ENCODE measurements at regions not wholly inside any gene's neighbourhood (a gene's known extent, or its start where the extent isn't known, plus 50 kb on each side); places are given as distances from the start of the nearest gene placed in this dataset.
"Not testable (repeated sequence)": the region's sequence is repeated elsewhere in the genome, so short reads cannot be mapped to it uniquely, and the experiment has no call there.

DNA sequence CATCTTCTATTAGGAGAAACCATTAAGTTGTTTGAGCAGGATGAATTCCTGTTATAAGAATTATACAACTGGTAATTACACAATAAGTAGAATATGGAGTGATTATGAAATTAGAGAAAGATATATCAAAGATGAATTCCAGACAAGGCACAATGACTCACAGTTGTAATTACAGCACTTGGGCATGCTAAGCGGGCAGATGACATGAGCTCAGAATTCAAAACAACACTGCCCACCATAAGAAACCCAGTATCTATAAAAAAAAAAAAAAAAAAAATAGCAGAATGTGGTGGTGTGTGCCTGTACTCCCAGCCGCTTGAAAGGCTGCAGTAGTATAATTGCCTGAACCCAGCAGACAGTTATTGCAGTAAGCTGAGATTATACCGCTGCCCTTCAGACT is 67.4 kb downstream of the CDY2A start:
- POLR2A ChIA-PET; H3K27ac ChIP-seq (ENCODE audit: extremely low read length, insufficient read depth, low read length); DNase-seq (ENCODE audit: low spot score); H3K4me3 ChIP-seq (replicated peaks in 1 of 3; ENCODE audit: insufficient read depth in 1 of 3, low read depth in 2 of 3, low read length in 3 of 3); H2AFZ ChIP-seq (ENCODE audit: low read length); in situ Hi-C loops (cut with HindIII; ENCODE audit: extremely low pct_ligation_motif_present, low pct_unique_long_range_greater_than_20kb); H3K79me2 ChIP-seq (ENCODE audit: insufficient read depth, low read length); H3K27me3 ChIP-seq (ENCODE audit: control insufficient read depth in 1 of 2, insufficient read depth in 2 of 2, low read length in 2 of 2); H3K36me3 ChIP-seq (replicated peaks in 1 of 2; ENCODE audit: control insufficient read depth in 1 of 2, insufficient read depth in 2 of 2, low read length in 2 of 2); H4K20me1 ChIP-seq (ENCODE audit: insufficient read depth, low read length); H3K9me3 ChIP-seq (ENCODE audit: low read length); CTCF ChIA-PET (ENCODE audit: low intra/inter-chr PET ratio, low total read pairs); H3K4me2 ChIP-seq (ENCODE audit: low read depth, low read length); H3K4me1 ChIP-seq (ENCODE audit: insufficient read depth, low read length); ATAC-seq; intact Hi-C loops (cut with micrococcal nuclease; ENCODE audit: unreplicated experiment); H3K9ac ChIP-seq (ENCODE audit: insufficient read depth, low read depth, low read length); BruUV-seq (replicated peaks); FAIRE-seq: not testable (repeated sequence)
- no CpG with 5 or more reads among the region's 3 CpGs for WGBS (ENCODE audit: low lambda C conversion rate)

- H3K27me3 ChIP-seq (ENCODE audit: control insufficient read depth in 1 of 2, insufficient read depth in 2 of 2, low read length in 2 of 2); H3K4me1 ChIP-seq (ENCODE audit: insufficient read depth, low read length); CTCF ChIA-PET (ENCODE audit: low intra/inter-chr PET ratio, low total read pairs); H3K27ac ChIP-seq (ENCODE audit: extremely low read length, insufficient read depth, low read length); H3K9ac ChIP-seq (ENCODE audit: insufficient read depth, low read depth, low read length); BruUV-seq (replicated peaks); H4K20me1 ChIP-seq (ENCODE audit: insufficient read depth, low read length); intact Hi-C loops (cut with micrococcal nuclease; ENCODE audit: unreplicated experiment); H3K4me2 ChIP-seq (ENCODE audit: low read depth, low read length); in situ Hi-C loops (cut with HindIII; ENCODE audit: extremely low pct_ligation_motif_present, low pct_unique_long_range_greater_than_20kb); DNase-seq (ENCODE audit: low spot score); POLR2A ChIA-PET; H3K36me3 ChIP-seq (replicated peaks in 1 of 2; ENCODE audit: control insufficient read depth in 1 of 2, insufficient read depth in 2 of 2, low read length in 2 of 2); H3K4me3 ChIP-seq (replicated peaks in 1 of 3; ENCODE audit: insufficient read depth in 1 of 3, low read depth in 2 of 3, low read length in 3 of 3); H3K9me3 ChIP-seq (ENCODE audit: low read length); H3K79me2 ChIP-seq (ENCODE audit: insufficient read depth, low read length); ATAC-seq; H2AFZ ChIP-seq (ENCODE audit: low read length): not testable (repeated sequence)
- peak; percentile 44 for FAIRE-seq
- WGBS (ENCODE audit: low lambda C conversion rate): no CpG with 5 or more reads among the region's 2 CpGs
Observed at GRCh38 chrY:18105691-18106090, 80.1 kb downstream of the CDY2A start.

- POLR2A ChIA-PET; H3K27ac ChIP-seq (ENCODE audit: extremely low read length, insufficient read depth, low read length); H2AFZ ChIP-seq (ENCODE audit: low read length); H4K20me1 ChIP-seq (ENCODE audit: insufficient read depth, low read length); H3K4me2 ChIP-seq (ENCODE audit: low read depth, low read length); in situ Hi-C loops (cut with HindIII; ENCODE audit: extremely low pct_ligation_motif_present, low pct_unique_long_range_greater_than_20kb); H3K9me3 ChIP-seq (ENCODE audit: low read length); DNase-seq (ENCODE audit: low spot score); ATAC-seq; H3K27me3 ChIP-seq (ENCODE audit: control insufficient read depth in 1 of 2, insufficient read depth in 2 of 2, low read length in 2 of 2); FAIRE-seq; BruUV-seq (replicated peaks); H3K4me1 ChIP-seq (ENCODE audit: insufficient read depth, low read length); intact Hi-C loops (cut with micrococcal nuclease; ENCODE audit: unreplicated experiment); H3K9ac ChIP-seq (ENCODE audit: insufficient read depth, low read depth, low read length); H3K36me3 ChIP-seq (replicated peaks in 1 of 2; ENCODE audit: control insufficient read depth in 1 of 2, insufficient read depth in 2 of 2, low read length in 2 of 2); H3K79me2 ChIP-seq (ENCODE audit: insufficient read depth, low read length); H3K4me3 ChIP-seq (replicated peaks in 1 of 3; ENCODE audit: insufficient read depth in 1 of 3, low read depth in 2 of 3, low read length in 3 of 3); CTCF ChIA-PET (ENCODE audit: low intra/inter-chr PET ratio, low total read pairs): not testable (repeated sequence)
- WGBS (ENCODE audit: low lambda C conversion rate): no CpG with 5 or more reads among the region's 2 CpGs
Observed at GRCh38 chrY:18118388-18118787, 92.8 kb downstream of the CDY2A start.

DNA sequence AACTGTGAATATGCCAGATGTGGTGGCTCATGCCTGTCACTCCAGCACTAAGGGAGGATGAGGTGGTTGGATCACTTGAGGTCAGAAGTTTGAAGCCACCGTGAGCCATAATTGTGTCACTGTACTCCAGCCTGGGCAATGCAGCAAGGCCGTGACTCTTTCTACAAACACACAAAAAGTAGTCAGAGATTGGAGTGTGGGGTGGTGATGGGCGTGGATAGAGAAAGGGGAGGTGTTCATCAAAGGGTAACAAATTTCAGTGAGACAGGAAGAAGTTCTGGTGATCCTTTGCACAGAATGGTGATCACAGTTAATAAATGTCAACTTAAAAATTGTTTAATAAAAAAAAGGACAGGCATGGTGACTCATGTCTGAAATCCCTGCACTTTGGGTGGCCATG is 112.1 kb downstream of the CDY2A start:
- H3K4me2 ChIP-seq (ENCODE audit: low read depth, low read length); FAIRE-seq; H3K79me2 ChIP-seq (ENCODE audit: insufficient read depth, low read length); H3K27ac ChIP-seq (ENCODE audit: extremely low read length, insufficient read depth, low read length); BruUV-seq (replicated peaks); H3K4me3 ChIP-seq (replicated peaks in 1 of 3; ENCODE audit: insufficient read depth in 1 of 3, low read depth in 2 of 3, low read length in 3 of 3); H3K9ac ChIP-seq (ENCODE audit: insufficient read depth, low read depth, low read length); H3K27me3 ChIP-seq (ENCODE audit: control insufficient read depth in 1 of 2, insufficient read depth in 2 of 2, low read length in 2 of 2); H4K20me1 ChIP-seq (ENCODE audit: insufficient read depth, low read length); intact Hi-C loops (cut with micrococcal nuclease; ENCODE audit: unreplicated experiment); POLR2A ChIA-PET; in situ Hi-C loops (cut with HindIII; ENCODE audit: extremely low pct_ligation_motif_present, low pct_unique_long_range_greater_than_20kb); H3K9me3 ChIP-seq (ENCODE audit: low read length); H2AFZ ChIP-seq (ENCODE audit: low read length); H3K36me3 ChIP-seq (replicated peaks in 1 of 2; ENCODE audit: control insufficient read depth in 1 of 2, insufficient read depth in 2 of 2, low read length in 2 of 2); H3K4me1 ChIP-seq (ENCODE audit: insufficient read depth, low read length); ATAC-seq; DNase-seq (ENCODE audit: low spot score); CTCF ChIA-PET (ENCODE audit: low intra/inter-chr PET ratio, low total read pairs): not testable (repeated sequence)
- WGBS (ENCODE audit: low lambda C conversion rate): no CpG with 5 or more reads among the region's 3 CpGs

All from HepG2 (cell line).